OCI-LY1 (cell line): ENCODE measurements at regions not wholly inside any gene's neighbourhood (a gene's known extent, or its start where the extent isn't known, plus 50 kb on each side); places are given as distances from the start of the nearest gene placed in this dataset.

Experiments
- CTCF ChIP-seq: fragments of 200-600 bp; sonication (generic), shearing (Covaris generic); IDR thresholded peaks from 2 replicates; pipeline ENCODE4 v1.5.1; 2017; ENCODE audit warnings: mild to moderate bottlenecking, antibody characterized with exemption, low read length, moderate library complexity, mixed read lengths
- EZH2 ChIP-seq: fragments of 200-600 bp; sonication (generic), shearing (Covaris generic); IDR thresholded peaks from 2 replicates; pipeline ENCODE4 v1.8.0; 2017; ENCODE audit warnings: borderline replicate concordance, mixed run types, mild to moderate bottlenecking, antibody characterized with exemption, low read length, moderate library complexity, mixed read lengths

- TF ChIP-seq CTCF: no peak
- no peak for TF ChIP-seq EZH2
These were observed 1237.5 kb upstream of the CDH9 start for GRCh38 chr5:28275931-28276330.
